NCI-H446 treated with DMSO at 0.1 percent for 48 hours (cell line): ENCODE measurements at regions not wholly inside any gene's neighbourhood (a gene's known extent, or its start where the extent isn't known, plus 50 kb on each side); places are given as distances from the start of the nearest gene placed in this dataset.
"Not testable (repeated sequence)": the region's sequence is repeated elsewhere in the genome, so short reads cannot be mapped to it uniquely, and the experiment has no call there.

ENCODE experiments used
- DNase-seq: peaks from one replicate; lab custom pipeline; 2025; lab: John Stamatoyannopoulos, UW

- no peak for DNase-seq
Observed at GRCh38 chr7:115352375-115352774, 430.5 kb downstream of the MDFIC start.

- no peak for DNase-seq
Observed at GRCh38 chr7:115350764-115351163, 428.9 kb downstream of the MDFIC start.

GRCh38 chr7:115349635-115350034, 427.7 kb downstream of the MDFIC start:
- DNase-seq, result no peak

GRCh38 chr7:115346685-115347084, 424.8 kb downstream of the MDFIC start:
- DNase-seq, result no peak

- DNase-seq, result no peak
Observed at GRCh38 chr7:115340828-115341227, 418.9 kb downstream of the MDFIC start.

GRCh38 chr7:115338016-115338415, 416.1 kb downstream of the MDFIC start:
- DNase-seq, result no peak

- no peak for DNase-seq
Observed at GRCh38 chr7:115332691-115333090, 410.8 kb downstream of the MDFIC start.

GRCh38 chr7:115329006-115329405, 407.1 kb downstream of the MDFIC start:
- DNase-seq, result no peak

- no peak for DNase-seq
Observed at GRCh38 chr7:115328018-115328417, 406.1 kb downstream of the MDFIC start.

GRCh38 chr7:115327326-115327725, 405.4 kb downstream of the MDFIC start:
- no peak for DNase-seq

- DNase-seq, result no peak
Observed at GRCh38 chr7:115319541-115319940, 397.6 kb downstream of the MDFIC start.

- not testable (repeated sequence) for DNase-seq
Observed at GRCh38 chr7:115310316-115310715, 388.4 kb downstream of the MDFIC start.

GRCh38 chr7:115306586-115306985, 384.7 kb downstream of the MDFIC start:
- no peak for DNase-seq

- no peak for DNase-seq
Observed at GRCh38 chr7:115300231-115300870, 378.5 kb downstream of the MDFIC start.

- DNase-seq, result peak; percentile 12
Observed at GRCh38 chr7:115299397-115300037, 377.6 kb downstream of the MDFIC start.

GRCh38 chr7:115297656-115298055, 375.8 kb downstream of the MDFIC start:
- DNase-seq, result peak; percentile 39

GRCh38 chr7:115293628-115294240, 371.8 kb downstream of the MDFIC start:
- DNase-seq, result no peak

GRCh38 chr7:115292381-115292780, 370.5 kb downstream of the MDFIC start:
- no peak for DNase-seq

- DNase-seq, result no peak
Observed at GRCh38 chr7:115289971-115290370, 368.1 kb downstream of the MDFIC start.

GRCh38 chr7:115276791-115277190, 354.9 kb downstream of the MDFIC start:
- no peak for DNase-seq

- not testable (repeated sequence) for DNase-seq
Observed at GRCh38 chr7:115273855-115274254, 352.0 kb downstream of the MDFIC start.

GRCh38 chr7:115273139-115273772, 351.4 kb downstream of the MDFIC start:
- no peak for DNase-seq
